Activated CD4-positive, alpha-beta T cell treated with anti-CD3 and anti-CD28 coated beads for 1 hour (primary cell): ENCODE measurements at regions not wholly inside any gene's neighbourhood (a gene's known extent, or its start where the extent isn't known, plus 50 kb on each side); places are given as distances from the start of the nearest gene placed in this dataset.
"Not testable (repeated sequence)": the region's sequence is repeated elsewhere in the genome, so short reads cannot be mapped to it uniquely, and the experiment has no call there.

Source experiments
- DNase-seq: peaks from one replicate; pipeline ENCODE4 v3.0.0-alpha.2; 2020

GRCh38 chr11:39462506-39462905 lies 1996.9 kb downstream of the LRRC4C start:
- DNase-seq: no peak

- DNase-seq: no peak
Measured at GRCh38 chr11:39461066-39461465, 1998.4 kb downstream of the LRRC4C start.

GRCh38 chr11:39459606-39460005 lies 1999.8 kb downstream of the LRRC4C start:
- DNase-seq: no peak

- DNase-seq: no peak
Measured at GRCh38 chr11:39458481-39458880, 2001.0 kb downstream of the LRRC4C start.

GRCh38 chr11:39443424-39444022 lies 2015.9 kb downstream of the LRRC4C start:
- no peak for DNase-seq

- DNase-seq: no peak
Measured at GRCh38 chr11:39442177-39442576, 2017.3 kb downstream of the LRRC4C start.

GRCh38 chr11:39435641-39436040 lies 2023.8 kb downstream of the LRRC4C start:
- DNase-seq: no peak

GRCh38 chr11:39434466-39434865 lies 2025.0 kb downstream of the LRRC4C start:
- no peak for DNase-seq

GRCh38 chr11:39432929-39433328 lies 2026.5 kb downstream of the LRRC4C start:
- DNase-seq: no peak

- no peak for DNase-seq
Measured at GRCh38 chr11:39425226-39425625, 2034.2 kb downstream of the LRRC4C start.

- DNase-seq: no peak
Measured at GRCh38 chr11:39412117-39412516, 2047.3 kb downstream of the LRRC4C start.

GRCh38 chr11:39385911-39386310 lies 2073.5 kb downstream of the LRRC4C start:
- DNase-seq: no peak

GRCh38 chr11:39374963-39375698 lies 2084.3 kb downstream of the LRRC4C start:
- no peak for DNase-seq

GRCh38 chr11:39367534-39367933 lies 2091.9 kb downstream of the LRRC4C start:
- no peak for DNase-seq

GRCh38 chr11:39365809-39366436 lies 2093.5 kb downstream of the LRRC4C start:
- DNase-seq: no peak

GRCh38 chr11:39363571-39363970 lies 2095.9 kb downstream of the LRRC4C start:
- DNase-seq: no peak

- no peak for DNase-seq
Measured at GRCh38 chr11:39361557-39361956, 2097.9 kb downstream of the LRRC4C start.

- no peak for DNase-seq
Measured at GRCh38 chr11:39345834-39346442, 2113.5 kb downstream of the LRRC4C start.

- DNase-seq: no peak
Measured at GRCh38 chr11:39341461-39341860, 2118.0 kb downstream of the LRRC4C start.

GRCh38 chr11:39333006-39333405 lies 2126.4 kb downstream of the LRRC4C start:
- not testable (repeated sequence) for DNase-seq

GRCh38 chr11:39327302-39327701 lies 2132.2 kb downstream of the LRRC4C start:
- DNase-seq: no peak

- not testable (repeated sequence) for DNase-seq
Measured at GRCh38 chr11:39311888-39312287, 2147.6 kb downstream of the LRRC4C start.

GRCh38 chr11:39304586-39304985 lies 2154.9 kb downstream of the LRRC4C start:
- no peak for DNase-seq

GRCh38 chr11:39294648-39295047 lies 2164.8 kb downstream of the LRRC4C start:
- no peak for DNase-seq
